Activated naive CD4-positive, alpha-beta T cell treated with anti-CD3 and anti-CD28 coated beads for 36 hours (primary cell): ENCODE measurements at regions not wholly inside any gene's neighbourhood (a gene's known extent, or its start where the extent isn't known, plus 50 kb on each side); places are given as distances from the start of the nearest gene placed in this dataset.
A peak's percentile ranks its signal among the peaks of the same experiment; 100 is the strongest.
"Not testable (repeated sequence)": the region's sequence is repeated elsewhere in the genome, so short reads cannot be mapped to it uniquely, and the experiment has no call there.

Experiments
- CTCF ChIA-PET: fragments of 350-600 bp; sonication (Branson Sonifier 250); formaldehyde crosslinking; loops from one replicate; lab custom pipeline; 2021; ENCODE audit warnings: antibody characterized with exemption; lab: Charles Lee
- DNase-seq: peaks from one replicate; pipeline ENCODE4 v3.0.0-alpha.2; 2020
- H3K27ac Mint-ChIP-seq: one replicate; pipeline ENCODE4 v1.8.0; 2021; ENCODE audit warnings: mild to moderate bottlenecking, mixed read lengths
- H3K27me3 Mint-ChIP-seq: one replicate; pipeline ENCODE4 v1.8.0; 2021; ENCODE audit warnings: low read depth, mixed read lengths
- H3K36me3 Mint-ChIP-seq: one replicate; pipeline ENCODE4 v1.8.0; 2021; ENCODE audit warnings: low read depth, mixed read lengths
- H3K4me1 Mint-ChIP-seq: one replicate; pipeline ENCODE4 v1.8.0; 2021; ENCODE audit warnings: low read depth, mixed read lengths
- H3K4me3 Mint-ChIP-seq: one replicate; pipeline ENCODE4 v1.8.0; 2021; ENCODE audit warnings: mild to moderate bottlenecking, moderate library complexity, mixed read lengths
- H3K9me3 Mint-ChIP-seq: one replicate; pipeline ENCODE4 v1.8.0; 2021; ENCODE audit warnings: mixed read lengths
- intact Hi-C: fragments of 100-400 bp; cut with micrococcal nuclease; formaldehyde crosslinking; loops from one replicate; pipeline ENCODE4 v1.15.1; 2023

- H3K27ac Mint-ChIP-seq: peak overlapping the region; percentile 62
- no peaks in the 10 kb centered on the region for H3K27me3 Mint-ChIP-seq
These were observed 99.4 kb upstream of the S1PR1 start for GRCh38 chr1:101137144-101138126.

GRCh38 chr1:101136739-101137138 lies 100.1 kb upstream of the S1PR1 start:
- no peaks in the 10 kb centered on the region for H3K9me3 Mint-ChIP-seq
- peaks cover 67% of the 10 kb centered on the region for H3K4me1 Mint-ChIP-seq
- peak; percentile 61 for DNase-seq
- H3K4me3 Mint-ChIP-seq: no peak overlapping the region
- intact Hi-C loops: loop anchor here (1.0 to 2.0 kb wide), 7 partner anchors 8 to 221 kb away; no protein-coding TSS in a partner anchor
- H3K36me3 Mint-ChIP-seq: no peaks in the 10 kb centered on the region
- H3K27me3 Mint-ChIP-seq: no peaks in the 10 kb centered on the region
- H3K27ac Mint-ChIP-seq: peak overlapping the region; percentile 62
- CTCF ChIA-PET: interaction anchor here (0.7 to 8.7 kb wide), 25 partner anchors 9 to 228 kb away, joined by 3 to 131 read pairs (median 4); partner anchors contain the start of gene DPH5

More at GRCh38 chr1:101137144-101138126, 99.4 kb upstream of the S1PR1 start:
- no peak for DNase-seq
- peaks cover 63% of the 10 kb centered on the region for H3K4me1 Mint-ChIP-seq
- intact Hi-C loops: loop anchor here (1.0 to 2.0 kb wide), 5 partner anchors 42 to 220 kb away; no protein-coding TSS in a partner anchor
- no peaks in the 10 kb centered on the region for H3K36me3 Mint-ChIP-seq
- H3K4me3 Mint-ChIP-seq: no peak overlapping the region
- CTCF ChIA-PET: interaction anchor here (0.7 to 8.7 kb wide), 25 partner anchors 8 to 229 kb away, joined by 3 to 131 read pairs (median 4); partner anchors contain the start of gene DPH5
- no peaks in the 10 kb centered on the region for H3K9me3 Mint-ChIP-seq

GRCh38 chr1:101136271-101136670 lies 100.5 kb upstream of the S1PR1 start:
- DNase-seq: no peak
- Mint-ChIP-seq H3K9me3 (no peaks in the 10 kb centered on the region), H3K4me1 (peaks cover 72% of the 10 kb centered on the region), H3K36me3 (no peaks in the 10 kb centered on the region), H3K27me3 (no peaks in the 10 kb centered on the region), H3K27ac (no peak overlapping the region), H3K4me3 (no peak overlapping the region)
- CTCF ChIA-PET: interaction anchor here (0.7 to 8.7 kb wide), 21 partner anchors 10 to 227 kb away, joined by 3 to 131 read pairs (median 4); partner anchors contain the start of gene DPH5
- intact Hi-C loops: loop anchor here (1.0 to 2.0 kb wide), 3 partner anchors 8 to 209 kb away; no protein-coding TSS in a partner anchor

GRCh38 chr1:101135526-101135925 lies 101.3 kb upstream of the S1PR1 start:
- Mint-ChIP-seq H3K27me3 (no peaks in the 10 kb centered on the region), H3K9me3 (no peaks in the 10 kb centered on the region), H3K27ac (no peak overlapping the region), H3K4me3 (no peak overlapping the region), H3K36me3 (no peaks in the 10 kb centered on the region), H3K4me1 (peaks cover 79% of the 10 kb centered on the region)
- intact Hi-C loops: loop anchor here (2.0 kb wide), 1 partner anchor 213 kb away; no protein-coding TSS in a partner anchor
- DNase-seq: no peak
- CTCF ChIA-PET: interaction anchor here (0.6 to 8.7 kb wide), 7 partner anchors 10 to 227 kb away, joined by 3 to 131 read pairs (median 6); no protein-coding TSS in a partner anchor

- intact Hi-C loops: no loop called here
- Mint-ChIP-seq H3K27ac (no peak overlapping the region), H3K36me3 (no peaks in the 10 kb centered on the region), H3K4me3 (no peak overlapping the region), H3K9me3 (no peaks in the 10 kb centered on the region), H3K4me1 (peaks cover 74% of the 10 kb centered on the region), H3K27me3 (no peaks in the 10 kb centered on the region)
- CTCF ChIA-PET: interaction anchor here (1.0 to 1.6 kb wide), 4 partner anchors 107 to 227 kb away, joined by 3 to 12 read pairs (median 4); no protein-coding TSS in a partner anchor
- DNase-seq: no peak
These were observed 105.5 kb upstream of the S1PR1 start for GRCh38 chr1:101131239-101131843.

GRCh38 chr1:101130673-101131072 lies 105.1 kb upstream of the DPH5 start:
- H3K4me1 Mint-ChIP-seq: peaks cover 67% of the 10 kb centered on the region
- H3K27me3 Mint-ChIP-seq: no peaks in the 10 kb centered on the region
- CTCF ChIA-PET: interaction anchor here (1.0 to 1.6 kb wide), 4 partner anchors 108 to 227 kb away, joined by 3 to 12 read pairs (median 4); no protein-coding TSS in a partner anchor
- H3K36me3 Mint-ChIP-seq: no peaks in the 10 kb centered on the region
- H3K27ac Mint-ChIP-seq: no peak overlapping the region
- H3K9me3 Mint-ChIP-seq: no peaks in the 10 kb centered on the region
- no peak overlapping the region for H3K4me3 Mint-ChIP-seq
- intact Hi-C loops: loop anchor here (1.0 kb wide), 2 partner anchors 8 to 206 kb away; no protein-coding TSS in a partner anchor
- DNase-seq: no peak

- Mint-ChIP-seq H3K36me3 (no peaks in the 10 kb centered on the region), H3K4me3 (no peak overlapping the region), H3K27ac (no peak overlapping the region), H3K9me3 (peaks cover under 1% of the 10 kb centered on the region), H3K4me1 (peaks cover 60% of the 10 kb centered on the region), H3K27me3 (no peaks in the 10 kb centered on the region)
- DNase-seq: no peak
- CTCF ChIA-PET: interaction anchor here (1.3 to 2.8 kb wide), 3 partner anchors 55 to 157 kb away, joined by 3 to 9 read pairs (median 6); no protein-coding TSS in a partner anchor
- intact Hi-C loops: loop anchor here (1.0 to 10.0 kb wide), 3 partner anchors 7 to 684 kb away; no protein-coding TSS in a partner anchor
These were observed 103.3 kb upstream of the DPH5 start for GRCh38 chr1:101128846-101129245.

- intact Hi-C loops: loop anchor here (1.0 to 10.0 kb wide), 3 partner anchors 8 to 683 kb away; no protein-coding TSS in a partner anchor
- Mint-ChIP-seq H3K27me3 (no peaks in the 10 kb centered on the region), H3K4me1 (peaks cover 60% of the 10 kb centered on the region), H3K27ac (peak overlapping the region; percentile 58), H3K36me3 (no peaks in the 10 kb centered on the region), H3K9me3 (peaks cover 1% of the 10 kb centered on the region), H3K4me3 (no peak overlapping the region)
- CTCF ChIA-PET: interaction anchor here (2.0 to 2.8 kb wide), 2 partner anchors 54 to 157 kb away, joined by 6 to 9 read pairs; no protein-coding TSS in a partner anchor
- peak; percentile 23 for DNase-seq
These were observed 102.7 kb upstream of the DPH5 start for GRCh38 chr1:101128211-101128727.

- Mint-ChIP-seq H3K4me3 (no peak overlapping the region), H3K27ac (no peak overlapping the region), H3K36me3 (no peaks in the 10 kb centered on the region), H3K9me3 (peaks cover 1% of the 10 kb centered on the region), H3K27me3 (no peaks in the 10 kb centered on the region), H3K4me1 (peaks cover 63% of the 10 kb centered on the region)
- no peak for DNase-seq
- intact Hi-C loops: loop anchor here (5.0 to 10.0 kb wide), 3 partner anchors 97 to 680 kb away; partner anchors contain the start of gene DPH5
- CTCF ChIA-PET: interaction anchor here (1.1 to 1.7 kb wide), 2 partner anchors 114 to 164 kb away, joined by 4 read pairs; no protein-coding TSS in a partner anchor
These were observed 98.8 kb upstream of the DPH5 start for GRCh38 chr1:101124405-101124804.

GRCh38 chr1:101123904-101124303 lies 98.3 kb upstream of the DPH5 start:
- not testable (repeated sequence) for H3K27ac Mint-ChIP-seq, H3K36me3 Mint-ChIP-seq, H3K4me3 Mint-ChIP-seq, H3K27me3 Mint-ChIP-seq, DNase-seq, H3K9me3 Mint-ChIP-seq
- CTCF ChIA-PET: interaction anchor here (1.1 kb wide), 1 partner anchor 115 kb away, joined by 4 read pairs; no protein-coding TSS in a partner anchor
- intact Hi-C loops: loop anchor here (5.0 to 10.0 kb wide), 3 partner anchors 97 to 679 kb away; partner anchors contain the start of gene DPH5
- H3K4me1 Mint-ChIP-seq: peaks cover 63% of the 10 kb centered on the region
